ENCODE measurements at regions not wholly inside any gene's neighbourhood (a gene's known extent, or its start where the extent isn't known, plus 50 kb on each side); places are given as distances from the start of the nearest gene placed in this dataset.

DNA sequence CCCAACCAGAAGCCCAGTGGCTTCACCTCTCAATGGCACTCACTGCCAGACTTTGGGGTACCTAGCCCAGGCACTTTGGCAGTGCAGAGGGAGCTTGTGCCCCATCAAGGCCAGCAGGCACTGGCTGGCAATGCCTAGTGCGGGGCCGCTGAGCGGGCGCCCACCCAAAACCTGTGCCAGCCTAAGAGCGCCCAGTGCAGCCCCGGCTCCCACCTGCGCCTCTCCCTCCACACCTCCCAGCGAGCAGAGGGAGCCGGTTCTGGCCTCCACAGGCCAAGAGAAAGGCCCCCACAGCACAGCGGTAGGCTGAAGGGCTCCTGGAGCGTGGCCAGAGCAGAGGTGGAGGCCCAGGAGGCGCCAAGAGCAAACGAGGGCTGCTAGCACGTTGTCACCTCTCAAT is 930.8 kb downstream of the IPMK start:
- TF ChIP-seq TAF1 (IDR thresholded peaks at IDR 0.05; ENCODE audit: borderline replicate concordance, insufficient read depth, low read length) (no peak), POLR2AphosphoS5 (IDR thresholded peaks at IDR 0.05; ENCODE audit: low read depth, low read length) (no peak)

All from PFSK-1 (cell line).